Activated naive CD8-positive, alpha-beta T cell treated with anti-CD3 and anti-CD28 coated beads, Interleukin-2, amount 10 ng/mL, durations not matched to agents 7 days and 5 days (primary cell): ENCODE measurements at regions not wholly inside any gene's neighbourhood (a gene's known extent, or its start where the extent isn't known, plus 50 kb on each side); places are given as distances from the start of the nearest gene placed in this dataset. TPM values are rescaled to one million over a fixed set of nuclear protein-coding genes. Genes with fewer than 3 reads are reported as not detected.

Source experiments
- ATAC-seq: fragments of 150-1000 bp; cut with Tn5 transposase; one replicate; pipeline ENCODE4 v1.10.0; 2021; ENCODE audit warnings: low read depth, moderate library complexity
- POLR2A ChIA-PET: fragments of 350-600 bp; sonication (Branson Sonifier 250); formaldehyde crosslinking; loops from one replicate; lab custom pipeline; 2021; ENCODE audit warnings: antibody characterized with exemption; lab: Charles Lee
- DNase-seq: peaks from one replicate; pipeline ENCODE4 v3.0.0; 2021
- H3K27ac Mint-ChIP-seq: one replicate; pipeline ENCODE4 v1.8.0; 2022; ENCODE audit warnings: mild to moderate bottlenecking, mixed read lengths
- H3K27me3 Mint-ChIP-seq: one replicate; pipeline ENCODE4 v1.8.0; 2022; ENCODE audit warnings: mild to moderate bottlenecking, moderate library complexity, mixed read lengths
- H3K36me3 Mint-ChIP-seq: one replicate; pipeline ENCODE4 v1.8.0; 2021; ENCODE audit warnings: mild to moderate bottlenecking, mixed read lengths
- H3K4me1 Mint-ChIP-seq: one replicate; pipeline ENCODE4 v1.8.0; 2021; ENCODE audit warnings: mixed read lengths
- H3K4me3 Mint-ChIP-seq: one replicate; pipeline ENCODE4 v1.8.0; 2022; ENCODE audit warnings: mild to moderate bottlenecking, moderate library complexity, mixed read lengths
- H3K9me3 Mint-ChIP-seq: one replicate; pipeline ENCODE4 v1.8.0; 2021; ENCODE audit warnings: mixed read lengths
- microRNA-seq: library from miRNA; unstranded; fragments of <30 nt; microRNA quantifications from one replicate; pipeline ENCODE4 v1.2.0, GENCODE V29; 2022

- Mint-ChIP-seq H3K4me1 (no peaks in the 10 kb centered on the region), H3K27me3 (no peaks in the 10 kb centered on the region), H3K27ac (no peak overlapping the region), H3K36me3 (no peaks in the 10 kb centered on the region), H3K4me3 (no peak overlapping the region), H3K9me3 (peaks cover 6% of the 10 kb centered on the region)
- ATAC-seq = no peak
- POLR2A ChIA-PET = no interaction called here
- no peak for DNase-seq
These were observed 53.7 kb upstream of the PRR20A start for GRCh38 chr13:57087006-57087405.

Small RNA genes lying in the stretch of these regions (microRNA-seq; reads per million reads assigned to microRNA genes)
- gene MIR1297 = not detected
- not detected for gene MIR5007
